ENCODE measurements at regions not wholly inside any gene's neighbourhood (a gene's known extent, or its start where the extent isn't known, plus 50 kb on each side); places are given as distances from the start of the nearest gene placed in this dataset.

DNA sequence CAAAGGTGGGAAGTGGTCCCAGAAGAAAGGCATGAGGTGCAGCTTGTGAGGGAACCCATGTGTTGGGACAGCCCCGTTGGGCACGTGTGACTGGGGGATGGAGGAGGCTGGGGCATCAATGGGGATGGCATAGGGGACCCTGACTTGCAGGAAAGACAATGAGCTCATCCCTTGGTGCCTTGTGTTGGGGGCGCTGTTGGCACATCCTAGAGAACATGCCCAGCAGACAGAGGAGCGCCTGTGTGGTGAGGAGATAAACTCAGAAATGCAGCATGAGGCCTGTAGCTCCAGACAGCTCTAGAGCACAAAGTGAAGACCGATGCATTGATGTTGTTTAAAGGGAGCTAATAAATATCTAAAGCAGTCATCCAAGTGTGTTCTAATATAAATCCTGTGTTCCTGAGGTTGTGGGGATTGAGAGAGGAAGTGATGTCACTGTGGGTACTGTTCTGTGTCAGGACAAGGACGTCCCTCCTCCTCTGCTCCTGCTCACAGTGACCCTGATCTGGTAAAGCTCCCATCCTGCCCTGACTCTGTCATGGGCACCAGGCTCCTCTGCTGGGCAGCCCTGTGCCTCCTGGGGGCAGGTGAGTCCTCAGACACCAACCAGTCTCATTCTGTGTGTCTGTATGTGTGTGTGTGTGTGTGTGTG lies 126.1 kb upstream of the PRSS58 start:
- no peak for TF ChIP-seq CTCF (IDR thresholded peaks at IDR 0.05)
- TF ChIP-seq EP300 (IDR thresholded peaks at IDR 0.05): no peak

Measured in upper lobe of left lung (tissue), 4 donors.